Naive thymus-derived CD4-positive, alpha-beta T cell (primary cell): ENCODE measurements at regions not wholly inside any gene's neighbourhood (a gene's known extent, or its start where the extent isn't known, plus 50 kb on each side); places are given as distances from the start of the nearest gene placed in this dataset.

ENCODE experiments used
- ATAC-seq: fragments of 150-1000 bp; cut with Tn5 transposase; 2 replicates; pipeline ENCODE4 v1.10.0; 2021; ENCODE audit warnings: mild to moderate bottlenecking, moderate library complexity
- CTCF ChIA-PET: fragments of 350-600 bp; sonication (Branson Sonifier 250); formaldehyde crosslinking; loops from one replicate; lab custom pipeline; 2021; ENCODE audit warnings: antibody characterized with exemption; lab: Charles Lee
- POLR2A ChIA-PET: fragments of 350-600 bp; sonication (Branson Sonifier 250); formaldehyde crosslinking; loops from one replicate; lab custom pipeline; 2021; ENCODE audit warnings: antibody characterized with exemption, inconsistent platforms; lab: Charles Lee
- DNase-seq, 9 donors: peaks; one replicate each; pipeline versions ENCODE4 v3.0.0 to v3.0.0-alpha.2; 2020 to 2022; ENCODE audit warnings: mixed read lengths in 1 of 9
- H3K27ac ChIP-seq: one replicate; pipeline ENCODE4 v1.7.0; 2013; ENCODE audit warnings: mild to moderate bottlenecking, low read depth, low read length, moderate library complexity
- H3K27me3 ChIP-seq, 2 donors: one replicate each; pipeline ENCODE4 v1.7.0; 2013; ENCODE audit warnings: low read length in 2 of 2, mild to moderate bottlenecking in 2 of 2, moderate library complexity in 2 of 2; ENCODE audit not compliant: control insufficient read depth in 2 of 2, insufficient read depth in 2 of 2
- H3K36me3 ChIP-seq, 3 experiments: 1 replicate in 2 of 3; 2 replicates in 1 of 3; pipeline ENCODE4 v1.7.0; 2013; ENCODE audit warnings: low read length in 3 of 3, mild to moderate bottlenecking in 3 of 3, moderate library complexity in 1 of 3; ENCODE audit not compliant: insufficient read depth in 3 of 3, control insufficient read depth in 2 of 3
- H3K4me1 ChIP-seq, 2 donors: one replicate each; pipeline ENCODE4 v1.7.0; 2013; ENCODE audit warnings: low read length in 2 of 2, mild to moderate bottlenecking in 2 of 2, moderate library complexity in 1 of 2; ENCODE audit not compliant: control insufficient read depth in 2 of 2, insufficient read depth in 2 of 2
- H3K4me3 ChIP-seq: 2 replicates; pipeline ENCODE4 v1.7.0; 2013; ENCODE audit warnings: mild to moderate bottlenecking, low read length
- H3K9me3 ChIP-seq, 3 experiments: 1 replicate in 2 of 3; 2 replicates in 1 of 3; pipeline ENCODE4 v1.7.0; 2013; ENCODE audit warnings: low read length in 3 of 3; ENCODE audit not compliant: control insufficient read depth in 2 of 3
- H3K27ac Mint-ChIP-seq, 9 donors: one replicate each; pipeline ENCODE4 v1.8.0; 2020 to 2022; ENCODE audit warnings: mixed read lengths in 9 of 9, mild to moderate bottlenecking in 8 of 9, moderate library complexity in 5 of 9, inconsistent platforms in 2 of 9
- H3K27me3 Mint-ChIP-seq, 5 donors: one replicate each; pipeline ENCODE4 v1.8.0; 2021 to 2022; ENCODE audit warnings: mixed read lengths in 5 of 5, mild to moderate bottlenecking in 1 of 5
- H3K36me3 Mint-ChIP-seq, 5 donors: one replicate each; pipeline ENCODE4 v1.8.0; 2020 to 2022; ENCODE audit warnings: mixed read lengths in 5 of 5, mild to moderate bottlenecking in 3 of 5, inconsistent platforms in 1 of 5
- H3K4me1 Mint-ChIP-seq, 7 donors: one replicate each; pipeline ENCODE4 v1.8.0; 2020 to 2022; ENCODE audit warnings: mixed read lengths in 7 of 7, mild to moderate bottlenecking in 3 of 7, inconsistent platforms in 1 of 7
- H3K4me3 Mint-ChIP-seq, 10 donors: one replicate each; pipeline ENCODE4 v1.8.0; 2020 to 2022; ENCODE audit warnings: mild to moderate bottlenecking in 10 of 10, mixed read lengths in 10 of 10, moderate library complexity in 6 of 10, inconsistent platforms in 2 of 10
- H3K9me3 Mint-ChIP-seq, 11 donors: one replicate each; pipeline ENCODE4 v1.8.0; 2020 to 2022; ENCODE audit warnings: mixed read lengths in 11 of 11, mild to moderate bottlenecking in 4 of 11, inconsistent platforms in 1 of 11, moderate library complexity in 1 of 11
- intact Hi-C, 2 donors: fragments of 100-400 bp; cut with micrococcal nuclease; formaldehyde crosslinking; loops; one replicate each; pipeline ENCODE4 v1.15.1; 2023

DNA sequence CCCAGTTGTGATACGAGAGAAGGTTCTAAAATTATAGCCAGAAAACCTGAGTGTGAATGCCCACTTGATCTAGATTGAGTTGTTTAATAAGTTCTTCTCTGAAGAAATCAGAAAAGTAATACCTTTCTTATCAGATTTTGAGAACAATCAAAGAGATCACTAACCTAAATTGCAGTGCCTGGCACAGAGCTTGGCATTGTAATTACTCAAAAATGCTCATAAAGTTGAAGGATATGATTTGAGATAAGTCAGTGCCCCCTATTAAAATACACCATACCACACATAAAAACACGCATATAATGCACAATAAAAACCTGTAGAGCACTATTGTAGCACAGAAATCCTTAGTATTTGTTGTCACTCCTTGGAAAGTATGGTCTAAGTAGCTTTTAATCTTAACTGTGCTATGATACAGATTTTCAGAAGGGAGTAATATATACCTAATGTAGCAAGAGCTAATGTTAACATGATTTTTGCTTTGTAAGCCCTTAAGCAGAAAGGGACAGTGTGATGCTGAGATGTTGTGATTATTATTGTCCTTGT lies 257.5 kb upstream of the CDH18 start:
- intact Hi-C loops = no loop called here
- H3K27ac Mint-ChIP-seq = no peak overlapping the region

GRCh38 chr5:20241351-20241750 lies 253.4 kb upstream of the CDH18 start:
- no peaks in the 10 kb centered on the region for H3K36me3 ChIP-seq
- no peak overlapping the region for H3K4me3 ChIP-seq
- H3K9me3 Mint-ChIP-seq = peaks cover 0 to 21% (median 4%) of the 10 kb centered on the region in 11 donors
- H3K27me3 Mint-ChIP-seq = no peaks in the 10 kb centered on the region
- H3K27ac ChIP-seq = no peak overlapping the region
- no peaks in the 10 kb centered on the region for H3K4me1 ChIP-seq
- no peak overlapping the region for H3K4me3 Mint-ChIP-seq
- CTCF ChIA-PET = interaction anchor here (0.9 kb wide), 1 partner anchor 12 kb away, joined by 3 read pairs; no protein-coding TSS in a partner anchor
- ATAC-seq (no peak), DNase-seq (no peak)
- H3K36me3 Mint-ChIP-seq = no peaks in the 10 kb centered on the region
- no peaks in the 10 kb centered on the region for H3K9me3 ChIP-seq
- H3K27me3 ChIP-seq = no peaks in the 10 kb centered on the region
- H3K4me1 Mint-ChIP-seq = no peaks in the 10 kb centered on the region
- POLR2A ChIA-PET = no interaction called here
- intact Hi-C loops = no loop called here
- H3K27ac Mint-ChIP-seq = no peak overlapping the region

More for the DNA sequence above, 257.5 kb upstream of the CDH18 start:
- no peaks in the 10 kb centered on the region for H3K36me3 Mint-ChIP-seq
- no peaks in the 10 kb centered on the region for H3K27me3 ChIP-seq
- no peaks in the 10 kb centered on the region for H3K27me3 Mint-ChIP-seq
- no peaks in the 10 kb centered on the region for H3K4me1 Mint-ChIP-seq
- no peak for ATAC-seq
- H3K4me1 ChIP-seq = no peaks in the 10 kb centered on the region
- H3K36me3 ChIP-seq = no peaks in the 10 kb centered on the region
- no peak overlapping the region for H3K27ac ChIP-seq
- ChIA-PET CTCF (no interaction called here), POLR2A (no interaction called here)
- H3K4me3 ChIP-seq = no peak overlapping the region
- DNase-seq = no peak
- peaks cover 2 to 24% (median 6%) of the 10 kb centered on the region in 11 donors for H3K9me3 Mint-ChIP-seq
- no peaks in the 10 kb centered on the region for H3K9me3 ChIP-seq
- no peak overlapping the region for H3K4me3 Mint-ChIP-seq

- CTCF ChIA-PET = no interaction called here
- Mint-ChIP-seq H3K4me3 (no peak overlapping the region), H3K27me3 (no peaks in the 10 kb centered on the region)
Measured at GRCh38 chr5:20231040-20231439, 243.0 kb upstream of the CDH18 start.

DNA sequence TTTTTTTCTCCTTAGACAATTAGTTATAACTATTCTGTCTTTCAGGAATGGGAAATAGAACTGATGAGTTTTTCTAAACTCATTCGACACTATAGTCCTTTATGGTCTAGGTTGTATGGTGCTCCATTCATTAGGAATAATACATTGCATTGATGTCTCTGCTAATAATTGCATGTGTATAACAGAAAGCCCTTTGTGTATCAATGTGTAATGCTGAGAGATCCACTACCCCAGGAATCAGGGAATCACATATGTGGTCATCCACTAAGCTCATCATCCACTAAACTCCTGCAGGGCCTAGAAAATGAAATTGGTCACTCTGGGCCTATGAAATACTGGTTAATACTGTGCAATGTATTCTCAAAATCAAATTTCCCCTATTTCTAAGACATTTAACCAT lies 242.0 kb upstream of the CDH18 start:
- peaks cover 0 to 1% (median 0%) of the 10 kb centered on the region in 7 donors for H3K4me1 Mint-ChIP-seq
- H3K9me3 Mint-ChIP-seq = peaks cover 0 to 45% (median 12%) of the 10 kb centered on the region in 11 donors
- ChIA-PET CTCF (no interaction called here), POLR2A (no interaction called here)
- no peak overlapping the region for H3K4me3 Mint-ChIP-seq
- no peak overlapping the region for H3K4me3 ChIP-seq
- H3K27me3 ChIP-seq = no peaks in the 10 kb centered on the region
- no peaks in the 10 kb centered on the region for H3K36me3 Mint-ChIP-seq
- H3K4me1 ChIP-seq = no peaks in the 10 kb centered on the region
- ATAC-seq (no peak), DNase-seq (no peak)
- no peaks in the 10 kb centered on the region for H3K9me3 ChIP-seq
- H3K27me3 Mint-ChIP-seq = no peaks in the 10 kb centered on the region
- no peak overlapping the region for H3K27ac Mint-ChIP-seq
- no peak overlapping the region for H3K27ac ChIP-seq
- intact Hi-C loops = no loop called here
- H3K36me3 ChIP-seq = no peaks in the 10 kb centered on the region

More at GRCh38 chr5:20231040-20231439, 243.0 kb upstream of the CDH18 start:
- Histone ChIP-seq H3K9me3 (no peaks in the 10 kb centered on the region), H3K4me1 (no peaks in the 10 kb centered on the region), H3K4me3 (no peak overlapping the region), H3K27me3 (no peaks in the 10 kb centered on the region), H3K36me3 (no peaks in the 10 kb centered on the region), H3K27ac (no peak overlapping the region)
- H3K4me1 Mint-ChIP-seq = peaks cover 0 to 1% (median 0%) of the 10 kb centered on the region in 7 donors
- no peak overlapping the region for H3K27ac Mint-ChIP-seq
- ATAC-seq = no peak
- intact Hi-C loops = no loop called here
- DNase-seq = no peak
- no peaks in the 10 kb centered on the region for H3K36me3 Mint-ChIP-seq
- peaks cover 0 to 45% (median 10%) of the 10 kb centered on the region in 11 donors for H3K9me3 Mint-ChIP-seq
- POLR2A ChIA-PET = no interaction called here

- ATAC-seq (no peak), DNase-seq (no peak)
- Mint-ChIP-seq H3K9me3 (peaks cover 1 to 48% (median 11%) of the 10 kb centered on the region in 11 donors), H3K27me3 (no peaks in the 10 kb centered on the region), H3K4me1 (peaks cover 0 to 1% (median 0%) of the 10 kb centered on the region in 7 donors), H3K4me3 (no peak overlapping the region), H3K36me3 (no peaks in the 10 kb centered on the region), H3K27ac (no peak overlapping the region)
- H3K4me1 ChIP-seq = no peaks in the 10 kb centered on the region
- ChIA-PET POLR2A (no interaction called here), CTCF (no interaction called here)
- intact Hi-C loops = no loop called here
- no peaks in the 10 kb centered on the region for H3K9me3 ChIP-seq
- no peaks in the 10 kb centered on the region for H3K36me3 ChIP-seq
- H3K27ac ChIP-seq = no peak overlapping the region
- no peak overlapping the region for H3K4me3 ChIP-seq
- H3K27me3 ChIP-seq = no peaks in the 10 kb centered on the region
Measured at GRCh38 chr5:20229303-20230005, 241.5 kb upstream of the CDH18 start.

- no peak overlapping the region for H3K4me3 ChIP-seq
- Mint-ChIP-seq H3K27me3 (no peaks in the 10 kb centered on the region), H3K4me1 (no peaks in the 10 kb centered on the region), H3K27ac (no peak overlapping the region), H3K9me3 (peaks cover 1 to 46% (median 7%) of the 10 kb centered on the region in 11 donors), H3K4me3 (no peak overlapping the region), H3K36me3 (no peaks in the 10 kb centered on the region)
- POLR2A ChIA-PET = no interaction called here
- no peak overlapping the region for H3K27ac ChIP-seq
- intact Hi-C loops = no loop called here
- CTCF ChIA-PET = no interaction called here
- ATAC-seq = no peak
- H3K27me3 ChIP-seq = no peaks in the 10 kb centered on the region
- DNase-seq = no peak
- H3K36me3 ChIP-seq = no peaks in the 10 kb centered on the region
- no peaks in the 10 kb centered on the region for H3K4me1 ChIP-seq
- no peaks in the 10 kb centered on the region for H3K9me3 ChIP-seq
Measured at GRCh38 chr5:20224966-20225365, 237.0 kb upstream of the CDH18 start.

DNA sequence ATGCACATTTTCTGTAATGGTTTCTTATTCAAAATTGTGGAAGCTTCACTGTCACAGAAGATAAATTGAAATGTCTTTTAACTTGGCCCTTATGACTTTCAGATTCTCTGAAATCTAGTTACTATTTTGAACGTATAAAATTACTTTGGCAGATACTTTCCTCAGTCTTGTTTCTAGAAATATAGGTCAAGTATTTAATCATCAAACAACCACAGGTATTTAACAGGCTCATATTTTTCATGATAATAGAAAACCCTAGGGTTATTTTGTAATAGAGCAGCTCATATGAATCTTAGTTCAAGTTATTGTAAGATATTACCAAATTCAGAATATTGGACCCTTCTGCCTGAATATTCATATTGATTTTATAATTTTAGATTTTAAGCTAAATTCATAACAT lies 236.0 kb upstream of the CDH18 start:
- peaks cover 1 to 51% (median 6%) of the 10 kb centered on the region in 11 donors for H3K9me3 Mint-ChIP-seq
- no peak overlapping the region for H3K27ac ChIP-seq
- no peak overlapping the region for H3K4me3 Mint-ChIP-seq
- no peaks in the 10 kb centered on the region for H3K36me3 Mint-ChIP-seq
- H3K4me1 ChIP-seq = no peaks in the 10 kb centered on the region
- no peaks in the 10 kb centered on the region for H3K4me1 Mint-ChIP-seq
- POLR2A ChIA-PET = no interaction called here
- no peaks in the 10 kb centered on the region for H3K36me3 ChIP-seq
- H3K27ac Mint-ChIP-seq = no peak overlapping the region
- H3K4me3 ChIP-seq = no peak overlapping the region
- intact Hi-C loops = no loop called here
- CTCF ChIA-PET = no interaction called here
- H3K27me3 ChIP-seq = no peaks in the 10 kb centered on the region
- H3K9me3 ChIP-seq = no peaks in the 10 kb centered on the region
- no peaks in the 10 kb centered on the region for H3K27me3 Mint-ChIP-seq
- no peak for DNase-seq
- no peak for ATAC-seq
